ENCODE measurements at regions not wholly inside any gene's neighbourhood (a gene's known extent, or its start where the extent isn't known, plus 50 kb on each side); places are given as distances from the start of the nearest gene placed in this dataset.

DNA sequence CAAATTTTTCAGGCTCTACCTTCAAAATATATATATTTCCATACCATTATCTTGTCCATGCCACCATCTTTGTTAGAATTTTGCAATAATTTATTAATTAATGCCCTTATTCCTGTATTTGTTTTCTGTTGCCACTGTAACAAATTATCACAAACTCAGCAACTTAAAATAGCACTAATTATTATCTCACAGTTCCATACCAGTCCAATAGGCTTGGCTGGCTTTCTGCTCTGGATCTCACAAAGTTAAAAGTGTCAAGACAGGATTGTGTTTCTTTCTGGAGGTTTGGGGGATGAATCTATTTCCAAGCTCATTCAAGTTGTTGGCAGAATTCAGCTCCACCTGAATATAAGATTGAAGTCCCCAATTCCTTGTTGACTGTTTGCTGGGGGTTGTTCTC is 58.6 kb upstream of the SLC38A4 start:
- H3K36me3 Mint-ChIP-seq (ENCODE audit: insufficient read depth, unreplicated experiment) = no peaks in the 10 kb centered on the region
- TF ChIP-seq, protein P1, sequence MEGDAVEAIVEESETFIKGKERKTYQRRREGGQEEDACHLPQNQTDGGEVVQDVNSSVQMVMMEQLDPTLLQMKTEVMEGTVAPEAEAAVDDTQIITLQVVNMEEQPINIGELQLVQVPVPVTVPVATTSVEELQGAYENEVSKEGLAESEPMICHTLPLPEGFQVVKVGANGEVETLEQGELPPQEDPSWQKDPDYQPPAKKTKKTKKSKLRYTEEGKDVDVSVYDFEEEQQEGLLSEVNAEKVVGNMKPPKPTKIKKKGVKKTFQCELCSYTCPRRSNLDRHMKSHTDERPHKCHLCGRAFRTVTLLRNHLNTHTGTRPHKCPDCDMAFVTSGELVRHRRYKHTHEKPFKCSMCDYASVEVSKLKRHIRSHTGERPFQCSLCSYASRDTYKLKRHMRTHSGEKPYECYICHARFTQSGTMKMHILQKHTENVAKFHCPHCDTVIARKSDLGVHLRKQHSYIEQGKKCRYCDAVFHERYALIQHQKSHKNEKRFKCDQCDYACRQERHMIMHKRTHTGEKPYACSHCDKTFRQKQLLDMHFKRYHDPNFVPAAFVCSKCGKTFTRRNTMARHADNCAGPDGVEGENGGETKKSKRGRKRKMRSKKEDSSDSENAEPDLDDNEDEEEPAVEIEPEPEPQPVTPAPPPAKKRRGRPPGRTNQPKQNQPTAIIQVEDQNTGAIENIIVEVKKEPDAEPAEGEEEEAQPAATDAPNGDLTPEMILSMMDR (IDR thresholded peaks at IDR 0.05; ENCODE audit: unreplicated experiment) = no peak
- no TSS peak for BruUV-seq (replicated peaks)
- peaks cover 7% of the 10 kb centered on the region for H3K9me3 Mint-ChIP-seq (ENCODE audit: unreplicated experiment)
- POLR2A ChIA-PET = no interaction called here
- no peak for DNase-seq (ENCODE audit: unreplicated experiment)
- H3K4me3 Mint-ChIP-seq (ENCODE audit: unreplicated experiment) = no peak overlapping the region
- no peaks in the 10 kb centered on the region for H3K4me1 Mint-ChIP-seq (ENCODE audit: insufficient read depth, unreplicated experiment)
- CTCF ChIA-PET = no interaction called here
- no peaks in the 10 kb centered on the region for H3K27me3 Mint-ChIP-seq (ENCODE audit: insufficient read depth, unreplicated experiment)
- H3K27ac Mint-ChIP-seq (ENCODE audit: low read depth, unreplicated experiment) = no peak overlapping the region
- intact Hi-C loops (cut with micrococcal nuclease) = no loop called here

DNA sequence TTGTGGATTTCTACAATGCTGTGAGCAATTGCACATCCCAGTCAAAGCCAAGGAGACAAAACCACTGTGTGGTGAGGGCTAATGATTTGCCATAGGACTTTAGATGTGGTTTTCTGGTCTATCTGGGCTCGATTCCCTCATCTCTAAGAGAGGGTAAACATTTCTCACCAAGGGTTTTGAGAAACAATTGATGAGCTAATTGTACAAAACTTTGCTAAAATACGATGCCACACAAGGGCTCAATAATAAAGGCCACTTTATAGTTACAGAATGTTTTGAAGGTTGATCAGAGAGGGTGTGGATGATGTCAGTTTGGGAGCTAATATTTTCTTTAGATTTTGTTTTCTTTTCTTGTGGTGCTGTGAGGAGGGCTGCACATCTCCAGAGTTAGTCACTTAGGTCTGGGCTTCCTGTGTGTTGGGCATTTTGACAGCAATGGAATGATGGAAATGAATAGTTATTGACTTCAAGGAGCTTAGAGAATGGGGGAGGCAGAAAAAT is 60.8 kb upstream of the SLC38A4 start:
- H3K27ac Mint-ChIP-seq (ENCODE audit: low read depth, unreplicated experiment) = no peak overlapping the region
- peak; percentile 14 for DNase-seq (ENCODE audit: unreplicated experiment)
- ChIA-PET CTCF (interaction anchor here (1.1 kb wide), 1 partner anchor 207 kb away, joined by 3 read pairs; no protein-coding TSS in a partner anchor), POLR2A (interaction anchor here (1.1 kb wide), 2 partner anchors 9 to 23 kb away, joined by 3 to 4 read pairs; no protein-coding TSS in a partner anchor)
- no peaks in the 10 kb centered on the region for H3K27me3 Mint-ChIP-seq (ENCODE audit: insufficient read depth, unreplicated experiment)
- H3K9me3 Mint-ChIP-seq (ENCODE audit: unreplicated experiment) = peaks cover 7% of the 10 kb centered on the region
- intact Hi-C loops (cut with micrococcal nuclease) = no loop called here
- TF ChIP-seq, protein P1 (IDR thresholded peaks at IDR 0.05; ENCODE audit: unreplicated experiment) = no peak
- H3K4me1 Mint-ChIP-seq (ENCODE audit: insufficient read depth, unreplicated experiment) = no peaks in the 10 kb centered on the region
- no TSS peak for BruUV-seq (replicated peaks)
- no peaks in the 10 kb centered on the region for H3K36me3 Mint-ChIP-seq (ENCODE audit: insufficient read depth, unreplicated experiment)
- no peak overlapping the region for H3K4me3 Mint-ChIP-seq (ENCODE audit: unreplicated experiment)

DNA sequence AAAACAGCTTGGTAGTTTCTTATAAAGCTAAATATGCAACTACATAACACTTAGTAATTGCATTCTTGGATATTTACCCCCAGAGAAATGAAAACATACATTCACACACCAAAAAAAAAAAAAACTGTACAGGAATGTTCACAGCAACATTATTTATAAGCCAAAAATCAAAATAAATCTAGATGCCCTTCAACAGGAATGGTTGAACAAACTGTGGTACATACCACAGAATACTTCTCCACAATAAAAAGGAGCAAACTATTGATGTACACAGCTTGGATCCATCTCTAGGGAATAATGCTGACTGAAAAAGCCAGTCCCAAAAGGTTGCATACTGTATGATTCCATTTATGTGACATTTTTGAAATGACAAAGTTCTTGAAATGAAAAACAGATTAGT is 62.1 kb upstream of the SLC38A4 start:
- Mint-ChIP-seq H3K4me1 (ENCODE audit: insufficient read depth, unreplicated experiment) (no peaks in the 10 kb centered on the region), H3K9me3 (ENCODE audit: unreplicated experiment) (no peaks in the 10 kb centered on the region), H3K36me3 (ENCODE audit: insufficient read depth, unreplicated experiment) (no peaks in the 10 kb centered on the region), H3K27me3 (ENCODE audit: insufficient read depth, unreplicated experiment) (no peaks in the 10 kb centered on the region), H3K27ac (ENCODE audit: low read depth, unreplicated experiment) (no peak overlapping the region), H3K4me3 (ENCODE audit: unreplicated experiment) (no peak overlapping the region)
- no TSS peak for BruUV-seq (replicated peaks)
- CTCF ChIA-PET = interaction anchor here (0.5 to 1.1 kb wide), 2 partner anchors 208 to 209 kb away, joined by 3 read pairs; no protein-coding TSS in a partner anchor
- TF ChIP-seq, protein P1 (IDR thresholded peaks at IDR 0.05; ENCODE audit: unreplicated experiment) = no peak
- no peak for DNase-seq (ENCODE audit: unreplicated experiment)
- intact Hi-C loops (cut with micrococcal nuclease) = no loop called here
- POLR2A ChIA-PET = no interaction called here

DNA sequence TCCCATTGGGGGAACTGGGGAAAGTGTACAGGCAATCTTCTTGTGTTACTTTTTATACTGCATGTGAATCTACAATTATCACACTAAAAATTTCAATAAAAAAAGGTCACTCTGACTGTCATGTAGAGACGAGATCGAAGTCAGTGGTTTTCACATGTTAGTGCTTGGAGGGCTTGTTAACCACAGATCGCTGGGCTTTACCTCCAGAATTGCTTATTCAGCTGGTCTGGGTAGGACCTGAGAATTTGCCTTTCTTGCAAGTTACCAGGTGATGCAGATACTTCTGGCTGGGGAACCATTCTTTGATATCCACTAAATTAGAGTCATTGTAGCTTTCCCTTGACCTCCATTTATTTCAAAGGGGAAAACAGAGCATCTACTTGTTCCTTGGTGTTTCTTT is 62.8 kb upstream of the SLC38A4 start:
- TF ChIP-seq, protein P1 (IDR thresholded peaks at IDR 0.05; ENCODE audit: unreplicated experiment) = no peak
- POLR2A ChIA-PET = no interaction called here
- no TSS peak for BruUV-seq (replicated peaks)
- Mint-ChIP-seq H3K27me3 (ENCODE audit: insufficient read depth, unreplicated experiment) (no peaks in the 10 kb centered on the region), H3K36me3 (ENCODE audit: insufficient read depth, unreplicated experiment) (no peaks in the 10 kb centered on the region), H3K4me3 (ENCODE audit: unreplicated experiment) (no peak overlapping the region), H3K4me1 (ENCODE audit: insufficient read depth, unreplicated experiment) (no peaks in the 10 kb centered on the region), H3K9me3 (ENCODE audit: unreplicated experiment) (no peaks in the 10 kb centered on the region), H3K27ac (ENCODE audit: low read depth, unreplicated experiment) (no peak overlapping the region)
- CTCF ChIA-PET = no interaction called here
- DNase-seq (ENCODE audit: unreplicated experiment) = no peak
- intact Hi-C loops (cut with micrococcal nuclease) = no loop called here

Measured in MCF 10A (cell line).